IPS-18c (cell line): ENCODE measurements at regions not wholly inside any gene's neighbourhood (a gene's known extent, or its start where the extent isn't known, plus 50 kb on each side); places are given as distances from the start of the nearest gene placed in this dataset.

Experiments
- H3K4me3 ChIP-seq: 2 replicates; pipeline ENCODE4 v1.7.0; 2013; ENCODE audit warnings: low read depth, mild to moderate bottlenecking, low read length, moderate library complexity; ENCODE audit not compliant: insufficient read depth
- H3K9me3 ChIP-seq: one replicate; pipeline ENCODE4 v1.6.1; 2013; ENCODE audit warnings: mild to moderate bottlenecking, low read length, moderate library complexity; ENCODE audit not compliant: control insufficient read depth, insufficient read depth

GRCh38 chr10:76695069-76695468 lies 942.5 kb downstream of the KCNMA1 start:
- Histone ChIP-seq H3K9me3 (no peaks in the 10 kb centered on the region), H3K4me3 (no peak overlapping the region)

- Histone ChIP-seq H3K9me3 (no peaks in the 10 kb centered on the region), H3K4me3 (no peak overlapping the region)
Observed at GRCh38 chr10:76686201-76686600, 951.4 kb downstream of the KCNMA1 start.

- Histone ChIP-seq H3K9me3 (no peaks in the 10 kb centered on the region), H3K4me3 (no peak overlapping the region)
Observed at GRCh38 chr10:76684968-76685367, 952.6 kb downstream of the KCNMA1 start.

- H3K9me3 ChIP-seq: no peaks in the 10 kb centered on the region
- no peak overlapping the region for H3K4me3 ChIP-seq
Observed at GRCh38 chr10:76681153-76681552, 956.5 kb downstream of the KCNMA1 start.

- H3K4me3 ChIP-seq: no peak overlapping the region
- no peaks in the 10 kb centered on the region for H3K9me3 ChIP-seq
Observed at GRCh38 chr10:76679030-76679429, 958.6 kb downstream of the KCNMA1 start.

GRCh38 chr10:76675951-76676587 lies 961.5 kb downstream of the KCNMA1 start:
- Histone ChIP-seq H3K9me3 (no peaks in the 10 kb centered on the region), H3K4me3 (no peak overlapping the region)

- Histone ChIP-seq H3K9me3 (no peaks in the 10 kb centered on the region), H3K4me3 (no peak overlapping the region)
Observed at GRCh38 chr10:76675561-76675950, 962.1 kb downstream of the KCNMA1 start.

GRCh38 chr10:76667408-76668370 lies 969.9 kb downstream of the KCNMA1 start:
- Histone ChIP-seq H3K4me3 (no peak overlapping the region), H3K9me3 (no peaks in the 10 kb centered on the region)

- no peaks in the 10 kb centered on the region for H3K9me3 ChIP-seq
- H3K4me3 ChIP-seq: no peak overlapping the region
Observed at GRCh38 chr10:76666891-76667290, 970.7 kb downstream of the KCNMA1 start.

- H3K4me3 ChIP-seq: no peak overlapping the region
- H3K9me3 ChIP-seq: no peaks in the 10 kb centered on the region
Observed at GRCh38 chr10:76665029-76665428, 972.6 kb downstream of the KCNMA1 start.

GRCh38 chr10:76657337-76658012 lies 980.1 kb downstream of the KCNMA1 start:
- no peak overlapping the region for H3K4me3 ChIP-seq
- H3K9me3 ChIP-seq: no peaks in the 10 kb centered on the region

GRCh38 chr10:76651154-76651553 lies 986.5 kb downstream of the KCNMA1 start:
- no peaks in the 10 kb centered on the region for H3K9me3 ChIP-seq
- no peak overlapping the region for H3K4me3 ChIP-seq

GRCh38 chr10:76649723-76650127 lies 987.9 kb downstream of the KCNMA1 start:
- Histone ChIP-seq H3K9me3 (no peaks in the 10 kb centered on the region), H3K4me3 (no peak overlapping the region)

GRCh38 chr10:76649254-76649653 lies 988.4 kb downstream of the KCNMA1 start:
- Histone ChIP-seq H3K4me3 (peak overlapping the region; percentile 11; the same call in 1 of the 2 replicates), H3K9me3 (no peaks in the 10 kb centered on the region)

- H3K4me3 ChIP-seq: no peak overlapping the region
- no peaks in the 10 kb centered on the region for H3K9me3 ChIP-seq
Observed at GRCh38 chr10:76647301-76647700, 990.3 kb downstream of the KCNMA1 start.

GRCh38 chr10:76645341-76645740 lies 992.3 kb downstream of the KCNMA1 start:
- no peaks in the 10 kb centered on the region for H3K9me3 ChIP-seq
- no peak overlapping the region for H3K4me3 ChIP-seq

GRCh38 chr10:76644476-76644875 lies 993.1 kb downstream of the KCNMA1 start:
- Histone ChIP-seq H3K9me3 (no peaks in the 10 kb centered on the region), H3K4me3 (no peak overlapping the region)

GRCh38 chr10:76643511-76643911 lies 994.1 kb downstream of the KCNMA1 start:
- H3K9me3 ChIP-seq: no peaks in the 10 kb centered on the region
- no peak overlapping the region for H3K4me3 ChIP-seq
